UCSD-AML1 (cell line): ENCODE measurements at regions not wholly inside any gene's neighbourhood (a gene's known extent, or its start where the extent isn't known, plus 50 kb on each side); places are given as distances from the start of the nearest gene placed in this dataset.

Source experiments
- DNase-seq: peaks from one replicate; lab custom pipeline; 2025; ENCODE audit not compliant: unreplicated experiment; lab: John Stamatoyannopoulos, UW

- DNase-seq = no peak
These were observed 90.6 kb downstream of the TNFSF13B start for GRCh38 chr13:108360139-108360538.

- DNase-seq = no peak
These were observed 92.3 kb downstream of the TNFSF13B start for GRCh38 chr13:108361769-108362168.

GRCh38 chr13:108363666-108364065, 94.1 kb downstream of the TNFSF13B start:
- no peak for DNase-seq

GRCh38 chr13:108365255-108365654, 95.7 kb downstream of the TNFSF13B start:
- no peak for DNase-seq

GRCh38 chr13:108368250-108368905, 98.9 kb downstream of the TNFSF13B start:
- DNase-seq = no peak

- DNase-seq = no peak
These were observed 99.9 kb downstream of the TNFSF13B start for GRCh38 chr13:108369412-108369811.

- DNase-seq = no peak
These were observed 105.5 kb downstream of the TNFSF13B start for GRCh38 chr13:108375034-108375433.

- no peak for DNase-seq
These were observed 106.3 kb downstream of the TNFSF13B start for GRCh38 chr13:108375772-108376171.

GRCh38 chr13:108376308-108376707, 106.8 kb downstream of the TNFSF13B start:
- no peak for DNase-seq

- no peak for DNase-seq
These were observed 108.2 kb downstream of the TNFSF13B start for GRCh38 chr13:108377646-108378206.

- DNase-seq = no peak
These were observed 114.1 kb downstream of the TNFSF13B start for GRCh38 chr13:108383667-108384066.

- no peak for DNase-seq
These were observed 117.6 kb downstream of the TNFSF13B start for GRCh38 chr13:108387156-108387555.

GRCh38 chr13:108402850-108403249, 133.3 kb downstream of the TNFSF13B start:
- no peak for DNase-seq

- no peak for DNase-seq
These were observed 138.0 kb downstream of the TNFSF13B start for GRCh38 chr13:108407495-108407894.

- DNase-seq = peak; percentile 34
These were observed 139.2 kb downstream of the TNFSF13B start for GRCh38 chr13:108408672-108409071.

GRCh38 chr13:108409730-108410129, 140.2 kb downstream of the TNFSF13B start:
- DNase-seq = no peak

GRCh38 chr13:108419768-108420167, 150.2 kb downstream of the TNFSF13B start:
- DNase-seq = peak; percentile 67

- DNase-seq = peak; percentile 27
These were observed 155.5 kb downstream of the TNFSF13B start for GRCh38 chr13:108425056-108425455.

- no peak for DNase-seq
These were observed 157.4 kb downstream of the TNFSF13B start for GRCh38 chr13:108426893-108427292.

- DNase-seq = no peak
These were observed 157.8 kb downstream of the TNFSF13B start for GRCh38 chr13:108427355-108427754.

- DNase-seq = no peak
These were observed 159.2 kb downstream of the TNFSF13B start for GRCh38 chr13:108428691-108429090.

GRCh38 chr13:108433976-108434755, 164.6 kb downstream of the TNFSF13B start:
- DNase-seq = no peak
